GM18498 (cell line): ENCODE measurements at regions not wholly inside any gene's neighbourhood (a gene's known extent, or its start where the extent isn't known, plus 50 kb on each side); places are given as distances from the start of the nearest gene placed in this dataset.

Experiments used
- ATAC-seq: cut with Tn5 transposase; IDR thresholded peaks from one replicate; pipeline ENCODE4 v1.9.1; 2021; ENCODE audit warnings: mild to moderate bottlenecking, moderate library complexity; ENCODE audit not compliant: unreplicated experiment

GRCh38 chr6:147752689-147753403 lies 244.4 kb downstream of the SAMD5 start:
- ATAC-seq: no peak

DNA sequence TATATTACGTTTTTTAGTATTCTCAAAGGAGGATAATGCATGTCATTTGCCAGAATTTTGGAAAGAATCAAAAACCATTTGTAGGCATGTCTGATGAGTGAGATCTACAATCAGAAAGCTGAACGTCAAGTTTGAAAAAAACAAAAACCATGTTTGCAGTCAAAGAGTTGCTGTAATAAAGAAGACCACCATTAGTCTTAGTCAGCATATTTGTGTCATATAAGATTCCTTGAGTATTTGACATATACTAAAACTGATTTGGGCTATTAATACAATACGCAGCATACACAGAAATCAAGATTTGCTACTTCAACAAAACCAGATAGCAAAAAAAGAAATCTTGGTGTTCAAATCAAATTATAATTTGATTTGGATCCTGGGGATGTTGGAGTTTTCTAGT lies 247.5 kb downstream of the SAMD5 start:
- ATAC-seq: no peak

- no peak for ATAC-seq
Observed at GRCh38 chr6:147756891-147757290, 248.4 kb downstream of the SAMD5 start.

GRCh38 chr6:147757291-147757690 lies 248.8 kb downstream of the SAMD5 start:
- ATAC-seq: no peak

GRCh38 chr6:147758303-147758702 lies 249.8 kb downstream of the SAMD5 start:
- no peak for ATAC-seq

- ATAC-seq: no peak
Observed at GRCh38 chr6:147759093-147759492, 250.6 kb downstream of the SAMD5 start.

- ATAC-seq: no peak
Observed at GRCh38 chr6:147759536-147759935, 251.0 kb downstream of the SAMD5 start.

- ATAC-seq: no peak
Observed at GRCh38 chr6:147765541-147765940, 257.1 kb downstream of the SAMD5 start.

DNA sequence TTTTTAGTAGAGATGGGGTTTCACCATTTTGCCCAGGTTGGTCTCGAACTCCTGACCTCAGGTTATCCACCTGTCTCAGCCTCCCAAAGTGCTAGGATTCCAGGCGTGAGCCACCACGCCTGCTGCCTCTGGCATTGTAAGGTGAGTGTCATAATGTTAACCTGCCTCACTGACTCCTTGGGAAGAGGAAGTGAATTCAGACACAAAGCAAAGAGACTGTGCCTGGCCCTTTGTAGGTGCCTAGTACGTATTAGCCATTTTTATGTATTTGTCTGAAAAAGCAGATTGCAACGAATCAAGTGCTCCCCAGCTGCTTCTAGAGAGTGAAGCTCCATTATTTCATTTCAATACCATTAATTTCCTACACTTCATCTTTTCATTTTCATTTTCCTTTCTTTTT lies 260.5 kb downstream of the SAMD5 start:
- no peak for ATAC-seq

GRCh38 chr6:147769496-147770087 lies 261.1 kb downstream of the SAMD5 start:
- ATAC-seq: no peak

DNA sequence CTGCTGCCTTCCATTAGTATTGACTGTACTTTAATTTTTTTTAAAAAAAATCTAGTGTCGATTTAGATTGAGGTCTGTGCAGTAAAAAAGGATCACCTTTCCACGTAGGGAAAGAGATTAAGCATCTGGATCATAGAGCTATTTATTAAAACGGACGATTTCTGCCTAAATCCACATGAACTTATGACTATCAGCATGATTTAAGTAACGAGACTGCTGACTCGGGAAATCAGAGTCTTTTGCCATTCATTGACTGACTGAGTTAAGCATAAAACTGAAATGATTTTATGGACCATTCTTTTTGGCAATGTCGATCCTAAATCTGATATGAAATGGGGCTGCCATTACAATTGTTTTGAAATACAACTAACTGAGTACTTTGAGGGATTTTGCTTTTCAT lies 261.7 kb downstream of the SAMD5 start:
- no peak for ATAC-seq

GRCh38 chr6:147772724-147773123 lies 264.2 kb downstream of the SAMD5 start:
- ATAC-seq: no peak

DNA sequence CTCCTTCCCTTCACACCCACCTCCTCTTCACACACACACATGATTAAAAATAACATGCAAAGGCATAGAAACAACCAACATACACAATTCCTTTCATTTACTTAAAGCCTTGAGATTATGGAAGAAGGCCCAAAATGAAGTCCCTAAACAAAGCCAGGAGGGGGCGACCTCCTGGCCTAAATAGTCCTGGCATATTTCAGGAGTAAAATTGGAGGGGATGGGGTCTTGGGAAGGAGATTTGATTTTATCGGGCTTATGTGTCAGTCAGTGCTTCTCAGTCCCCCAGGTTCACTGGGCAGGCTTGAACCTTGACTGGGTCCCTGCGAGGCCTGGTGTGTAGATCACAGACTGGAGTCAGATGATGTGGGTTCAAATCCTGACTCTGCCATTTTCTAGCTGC lies 266.4 kb downstream of the SAMD5 start:
- ATAC-seq: no peak

DNA sequence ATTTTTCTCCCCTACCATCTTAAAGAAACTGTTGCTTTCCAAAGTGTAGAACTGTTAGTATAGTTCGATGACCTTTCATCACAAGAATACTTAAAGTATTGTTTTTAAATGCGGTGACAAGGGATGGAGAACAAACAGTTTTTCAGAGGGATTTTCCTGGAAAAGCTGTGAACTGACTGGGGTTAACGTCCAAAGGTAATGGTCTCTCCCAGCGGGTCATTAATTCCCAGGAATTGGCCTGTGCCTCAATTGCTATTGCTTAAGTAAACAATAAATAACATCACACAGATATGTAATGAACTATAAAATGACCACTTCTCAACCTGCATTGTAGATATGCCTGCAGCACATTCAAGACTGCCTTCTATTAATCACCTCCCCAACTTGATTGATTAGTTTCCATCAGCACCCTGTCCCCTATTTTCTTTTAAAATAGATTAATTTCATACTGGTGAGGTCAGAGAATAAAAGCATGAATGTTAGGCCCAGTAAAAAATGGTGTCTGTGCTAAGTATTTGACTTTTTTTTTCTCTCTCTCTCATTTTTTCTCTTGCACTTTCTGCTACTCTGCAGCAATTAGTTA lies 268.2 kb downstream of the SAMD5 start:
- no peak for ATAC-seq

DNA sequence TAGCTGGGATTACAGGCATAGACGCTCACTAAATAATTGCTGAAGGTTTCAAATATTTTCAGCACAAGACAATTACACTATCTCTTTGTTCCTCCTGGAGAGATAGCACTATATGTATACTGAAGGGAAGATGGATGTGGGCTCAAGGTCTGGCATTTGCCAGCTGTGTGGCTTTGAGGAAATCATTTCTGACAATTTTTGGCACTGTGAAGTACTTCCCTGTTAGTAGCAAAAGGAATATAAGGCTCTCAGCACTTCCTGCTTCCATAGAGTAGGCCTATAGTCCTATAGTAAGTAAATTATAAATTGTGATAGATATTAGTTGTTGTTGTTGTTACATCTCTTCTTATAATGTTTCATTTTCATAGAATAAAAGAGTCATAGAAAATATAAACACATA lies 271.1 kb downstream of the SAMD5 start:
- ATAC-seq: no peak

DNA sequence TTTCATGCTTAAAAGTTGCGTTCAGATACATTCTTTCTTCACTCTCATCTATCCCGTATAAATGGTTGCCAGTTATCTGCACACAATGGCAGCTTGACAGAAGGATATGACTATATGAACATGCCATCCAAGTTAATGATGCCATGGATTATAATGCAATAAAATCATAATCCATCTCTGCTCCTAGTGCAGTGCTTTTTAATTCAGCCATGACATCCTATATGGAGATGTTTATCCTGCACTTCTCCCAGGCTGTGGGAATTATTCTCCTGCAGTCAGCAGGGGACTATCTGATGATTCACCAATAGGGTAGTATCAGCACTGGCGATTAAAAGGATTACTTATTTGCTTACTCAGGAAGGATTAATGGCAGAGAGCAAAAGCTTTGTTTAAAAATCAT lies 273.8 kb downstream of the SAMD5 start:
- no peak for ATAC-seq

DNA sequence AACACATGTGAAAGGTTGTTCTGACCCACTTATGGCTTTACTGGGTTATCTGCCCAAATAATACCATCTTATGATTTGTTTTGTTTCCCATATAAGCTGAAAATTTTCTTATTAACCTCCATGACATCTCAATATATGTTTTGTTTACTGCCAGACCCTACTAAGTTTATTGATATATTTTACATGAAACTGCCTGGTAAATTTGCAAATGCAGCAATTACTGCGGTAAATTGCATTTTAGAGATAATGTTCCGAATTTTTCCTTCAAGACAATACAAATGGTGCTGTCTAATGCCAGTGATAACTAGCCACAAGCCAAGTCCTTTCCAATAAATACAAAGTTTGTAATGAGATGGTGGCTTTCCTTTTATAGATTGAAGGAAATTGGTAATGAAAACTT lies 275.9 kb downstream of the SAMD5 start:
- no peak for ATAC-seq

DNA sequence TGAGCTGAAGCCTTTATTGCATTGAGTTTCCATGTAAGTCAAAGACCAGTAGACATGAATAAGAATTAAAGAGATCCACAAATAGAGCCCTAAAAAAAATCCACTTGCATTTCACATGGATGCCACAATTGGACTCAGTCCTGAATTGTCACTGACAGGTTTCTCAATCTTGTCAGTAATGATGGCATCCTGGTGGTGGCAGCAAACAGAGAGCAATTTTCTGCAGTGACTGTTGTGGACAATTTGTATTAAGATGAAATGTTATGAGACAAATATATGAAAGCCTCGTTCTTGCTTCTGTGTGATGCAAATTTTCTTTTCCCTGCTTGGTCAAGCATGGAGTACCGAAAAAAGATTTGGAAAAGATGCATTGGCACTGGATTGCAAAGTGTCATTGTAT lies 278.9 kb downstream of the SAMD5 start:
- ATAC-seq: no peak

DNA sequence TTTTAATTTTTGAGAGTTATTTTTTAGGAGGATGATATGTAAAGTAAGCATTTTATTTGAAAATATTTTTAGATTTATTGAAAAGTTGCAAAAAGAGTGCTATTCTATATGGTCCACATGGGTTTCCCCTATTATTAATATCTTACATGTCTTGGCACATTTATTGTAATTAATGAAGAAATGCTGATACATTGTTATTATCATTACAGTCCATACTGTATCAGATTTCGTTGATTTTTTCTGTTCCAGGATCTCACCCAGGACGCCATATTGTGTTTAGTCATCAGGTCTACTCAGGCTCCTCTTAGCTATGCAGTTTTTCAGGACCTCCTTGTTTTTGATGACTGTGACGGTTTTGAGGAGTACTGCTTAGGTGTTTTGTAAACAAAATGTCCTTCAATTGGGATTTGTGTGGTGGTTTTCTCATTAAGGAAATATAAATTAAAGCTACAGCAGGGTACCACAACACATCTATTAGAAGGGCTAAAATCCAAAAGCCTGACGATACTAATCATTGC lies 281.0 kb downstream of the SAMD5 start:
- no peak for ATAC-seq

GRCh38 chr6:147793871-147794643 lies 285.6 kb downstream of the SAMD5 start:
- no peak for ATAC-seq

DNA sequence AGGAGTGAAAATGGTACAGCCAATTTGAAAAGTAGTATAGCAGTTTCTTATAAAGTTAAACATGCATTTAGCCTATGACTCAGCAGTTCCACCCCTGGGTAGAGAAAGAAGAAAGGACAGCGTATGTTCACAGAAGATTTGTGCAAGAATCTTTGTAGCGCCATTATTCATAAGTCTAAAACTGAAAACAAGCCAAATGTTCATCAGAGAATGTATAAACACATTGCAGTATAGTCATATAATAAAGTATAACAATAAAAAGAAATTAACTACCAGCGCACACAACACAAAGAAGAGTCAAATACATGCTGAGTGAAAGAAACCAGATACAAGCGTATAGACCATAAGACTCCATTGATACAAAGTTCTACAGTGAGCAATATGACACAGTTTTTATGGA lies 294.0 kb downstream of the SAMD5 start:
- no peak for ATAC-seq

GRCh38 chr6:147805155-147805554 lies 296.7 kb downstream of the SAMD5 start:
- no peak for ATAC-seq
